T-helper 2 cell treated with Interferon-gamma antibody and Interleukin-4, amounts not matched to agents 5 μg/mL and 100 μg/mL, for 36 hours (primary cell): ENCODE measurements at regions not wholly inside any gene's neighbourhood (a gene's known extent, or its start where the extent isn't known, plus 50 kb on each side); places are given as distances from the start of the nearest gene placed in this dataset.
"Not testable (repeated sequence)": the region's sequence is repeated elsewhere in the genome, so short reads cannot be mapped to it uniquely, and the experiment has no call there.

ENCODE experiments used
- DNase-seq: peaks from one replicate; pipeline ENCODE4 v3.0.0; 2021; ENCODE audit warnings: low spot score
- H3K27ac Mint-ChIP-seq: one replicate; pipeline ENCODE4 v1.8.0; 2021; ENCODE audit warnings: mild to moderate bottlenecking, mixed read lengths
- H3K27me3 Mint-ChIP-seq: one replicate; pipeline ENCODE4 v1.8.0; 2021; ENCODE audit warnings: low read depth, mixed read lengths
- H3K36me3 Mint-ChIP-seq: one replicate; pipeline ENCODE4 v1.8.0; 2021; ENCODE audit warnings: low read depth, mixed read lengths
- H3K4me1 Mint-ChIP-seq: one replicate; pipeline ENCODE4 v1.8.0; 2021; ENCODE audit warnings: low read depth, mixed read lengths
- H3K4me3 Mint-ChIP-seq: one replicate; pipeline ENCODE4 v1.8.0; 2022; ENCODE audit warnings: mild to moderate bottlenecking, moderate library complexity, mixed read lengths
- H3K9me3 Mint-ChIP-seq: one replicate; pipeline ENCODE4 v1.8.0; 2021; ENCODE audit warnings: mixed read lengths

GRCh38 chr14:105644457-105644856 lies 118.1 kb downstream of the TMEM121 start:
- DNase-seq, H3K4me1 Mint-ChIP-seq, H3K27ac Mint-ChIP-seq, H3K9me3 Mint-ChIP-seq, H3K4me3 Mint-ChIP-seq, H3K36me3 Mint-ChIP-seq, H3K27me3 Mint-ChIP-seq: not testable (repeated sequence)

- not testable (repeated sequence) for H3K27me3 Mint-ChIP-seq, H3K4me1 Mint-ChIP-seq, H3K9me3 Mint-ChIP-seq, H3K4me3 Mint-ChIP-seq, H3K27ac Mint-ChIP-seq, DNase-seq, H3K36me3 Mint-ChIP-seq
Observed at GRCh38 chr14:105644891-105645290, 118.5 kb downstream of the TMEM121 start.

GRCh38 chr14:105645389-105645788 lies 119.0 kb downstream of the TMEM121 start:
- H3K4me3 Mint-ChIP-seq, H3K27me3 Mint-ChIP-seq, DNase-seq, H3K4me1 Mint-ChIP-seq, H3K9me3 Mint-ChIP-seq, H3K36me3 Mint-ChIP-seq, H3K27ac Mint-ChIP-seq: not testable (repeated sequence)

GRCh38 chr14:105646175-105646574 lies 119.8 kb downstream of the TMEM121 start:
- no peak for DNase-seq
- Mint-ChIP-seq H3K4me3 (no peak overlapping the region), H3K36me3 (no peaks in the 10 kb centered on the region), H3K27me3 (no peaks in the 10 kb centered on the region), H3K27ac (no peak overlapping the region), H3K9me3 (peaks cover 3% of the 10 kb centered on the region), H3K4me1 (no peaks in the 10 kb centered on the region)

GRCh38 chr14:105646711-105647281 lies 120.4 kb downstream of the TMEM121 start:
- not testable (repeated sequence) for H3K36me3 Mint-ChIP-seq, H3K4me1 Mint-ChIP-seq, H3K4me3 Mint-ChIP-seq, DNase-seq, H3K27ac Mint-ChIP-seq, H3K27me3 Mint-ChIP-seq, H3K9me3 Mint-ChIP-seq

- not testable (repeated sequence) for H3K4me1 Mint-ChIP-seq, H3K27me3 Mint-ChIP-seq, H3K9me3 Mint-ChIP-seq, H3K36me3 Mint-ChIP-seq, H3K27ac Mint-ChIP-seq, DNase-seq, H3K4me3 Mint-ChIP-seq
Observed at GRCh38 chr14:105647426-105647783, 121.0 kb downstream of the TMEM121 start.

- H3K4me1 Mint-ChIP-seq, result no peaks in the 10 kb centered on the region
- H3K27me3 Mint-ChIP-seq, result no peaks in the 10 kb centered on the region
- H3K36me3 Mint-ChIP-seq, result no peaks in the 10 kb centered on the region
- H3K27ac Mint-ChIP-seq, result no peak overlapping the region
- no peak for DNase-seq
- H3K9me3 Mint-ChIP-seq, result peaks cover 3% of the 10 kb centered on the region
- H3K4me3 Mint-ChIP-seq, result no peak overlapping the region
Observed at GRCh38 chr14:105647784-105648608, 121.6 kb downstream of the TMEM121 start.

GRCh38 chr14:105648609-105649535 lies 122.5 kb downstream of the TMEM121 start:
- H3K36me3 Mint-ChIP-seq, H3K4me1 Mint-ChIP-seq, DNase-seq, H3K9me3 Mint-ChIP-seq, H3K4me3 Mint-ChIP-seq, H3K27ac Mint-ChIP-seq, H3K27me3 Mint-ChIP-seq: not testable (repeated sequence)

GRCh38 chr14:105652317-105652716 lies 125.9 kb downstream of the TMEM121 start:
- H3K4me1 Mint-ChIP-seq, DNase-seq, H3K36me3 Mint-ChIP-seq, H3K27me3 Mint-ChIP-seq, H3K4me3 Mint-ChIP-seq, H3K9me3 Mint-ChIP-seq, H3K27ac Mint-ChIP-seq: not testable (repeated sequence)

GRCh38 chr14:105653921-105654320 lies 127.5 kb downstream of the TMEM121 start:
- H3K27ac Mint-ChIP-seq, result peak overlapping the region; percentile 29
- H3K9me3 Mint-ChIP-seq, H3K4me3 Mint-ChIP-seq: not testable (repeated sequence)

GRCh38 chr14:105659255-105659654 lies 132.9 kb downstream of the TMEM121 start:
- H3K36me3 Mint-ChIP-seq, DNase-seq, H3K4me1 Mint-ChIP-seq, H3K4me3 Mint-ChIP-seq, H3K9me3 Mint-ChIP-seq, H3K27me3 Mint-ChIP-seq, H3K27ac Mint-ChIP-seq: not testable (repeated sequence)

More at GRCh38 chr14:105653921-105654320, 127.5 kb downstream of the TMEM121 start:
- not testable (repeated sequence) for H3K27me3 Mint-ChIP-seq, H3K36me3 Mint-ChIP-seq, H3K4me1 Mint-ChIP-seq, DNase-seq

- peaks cover 4% of the 10 kb centered on the region for H3K27me3 Mint-ChIP-seq
- no peaks in the 10 kb centered on the region for H3K36me3 Mint-ChIP-seq
- H3K27ac Mint-ChIP-seq, result no peak overlapping the region
- H3K4me1 Mint-ChIP-seq, result no peaks in the 10 kb centered on the region
- H3K4me3 Mint-ChIP-seq, result no peak overlapping the region
- DNase-seq, result no peak
- H3K9me3 Mint-ChIP-seq, result no peaks in the 10 kb centered on the region
Observed at GRCh38 chr14:105659935-105660527, 133.6 kb downstream of the TMEM121 start.

- Mint-ChIP-seq H3K4me1 (no peaks in the 10 kb centered on the region), H3K9me3 (no peaks in the 10 kb centered on the region), H3K36me3 (no peaks in the 10 kb centered on the region), H3K4me3 (no peak overlapping the region), H3K27me3 (peaks cover 4% of the 10 kb centered on the region), H3K27ac (no peak overlapping the region)
- no peak for DNase-seq
Observed at GRCh38 chr14:105660816-105661531, 134.6 kb downstream of the TMEM121 start.
